HG03571 (cell line): ENCODE measurements at regions not wholly inside any gene's neighbourhood (a gene's known extent, or its start where the extent isn't known, plus 50 kb on each side); places are given as distances from the start of the nearest gene placed in this dataset.
A peak's percentile ranks its signal among the peaks of the same experiment; 100 is the strongest.

Experiments used
- ATAC-seq: cut with Tn5 transposase; IDR thresholded peaks from one replicate; pipeline ENCODE4 v1.9.1; 2021; ENCODE audit not compliant: unreplicated experiment

GRCh38 chr2:12326449-12327190 lies 390.1 kb upstream of the TRIB2 start:
- ATAC-seq, result peak; percentile 68

- ATAC-seq, result no peak
These were observed 385.8 kb upstream of the TRIB2 start for GRCh38 chr2:12330916-12331315.

DNA sequence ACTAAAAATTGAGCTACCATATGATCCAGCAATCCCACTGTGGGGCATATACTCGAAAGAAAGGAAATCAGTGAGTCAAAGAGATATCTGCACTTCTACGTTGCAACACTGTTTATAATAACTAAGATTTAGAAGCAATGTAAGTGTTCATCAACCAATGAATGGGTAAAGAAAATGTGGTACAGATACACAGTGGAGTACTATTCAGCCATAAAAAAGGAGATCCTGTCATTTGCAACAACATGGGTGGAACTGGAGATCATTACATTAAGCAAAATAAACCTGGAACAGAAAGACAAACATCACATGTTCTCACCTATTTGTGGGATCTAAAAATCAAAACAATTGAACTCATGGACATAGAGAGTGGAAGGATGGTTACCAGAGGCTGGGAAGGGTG lies 385.0 kb upstream of the TRIB2 start:
- no peak for ATAC-seq

DNA sequence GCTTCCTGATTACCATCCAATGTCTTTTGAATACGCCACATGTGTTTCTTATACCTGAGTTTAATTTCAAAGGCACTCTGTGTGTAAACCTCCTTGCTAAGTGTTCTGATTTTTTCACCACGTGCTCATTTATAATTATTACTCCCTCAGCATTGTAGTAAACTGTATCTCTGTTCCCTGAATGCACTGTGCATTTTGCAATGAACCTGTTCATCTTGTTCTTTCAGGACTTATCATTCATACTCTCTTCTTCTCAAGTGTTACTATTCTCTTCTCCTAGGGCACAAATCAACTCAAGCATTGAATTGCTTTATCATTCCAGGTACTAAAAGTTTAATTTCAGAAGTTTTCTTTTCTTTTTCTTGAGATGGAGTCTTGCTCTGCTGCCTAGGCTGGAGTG lies 383.4 kb upstream of the TRIB2 start:
- ATAC-seq, result no peak

GRCh38 chr2:12334412-12334966 lies 382.2 kb upstream of the TRIB2 start:
- ATAC-seq, result no peak

- no peak for ATAC-seq
These were observed 381.6 kb upstream of the TRIB2 start for GRCh38 chr2:12335131-12335530.

DNA sequence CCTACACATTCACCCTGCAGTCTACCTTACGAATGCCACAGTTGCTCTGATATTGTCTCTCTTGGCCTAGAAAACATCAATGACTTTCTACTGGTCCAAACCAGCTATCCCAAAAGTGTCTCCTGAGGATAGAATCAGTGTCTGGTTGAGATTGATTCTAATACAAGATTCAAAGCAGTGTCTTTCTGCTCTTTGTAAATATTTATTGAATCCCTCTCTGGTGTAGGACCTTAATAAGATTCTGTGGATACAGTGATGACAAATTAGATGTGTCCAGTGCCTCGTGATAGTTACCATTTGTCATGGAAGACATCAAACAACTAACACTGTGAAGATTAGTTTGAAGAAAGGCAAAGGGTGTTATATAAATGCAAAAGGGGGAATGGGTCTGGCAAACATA lies 380.7 kb upstream of the TRIB2 start:
- ATAC-seq, result no peak

GRCh38 chr2:12338946-12339697 lies 377.6 kb upstream of the TRIB2 start:
- no peak for ATAC-seq

GRCh38 chr2:12340164-12340563 lies 376.6 kb upstream of the TRIB2 start:
- ATAC-seq, result no peak

- no peak for ATAC-seq
These were observed 375.5 kb upstream of the TRIB2 start for GRCh38 chr2:12341215-12341614.

GRCh38 chr2:12341920-12342319 lies 374.8 kb upstream of the TRIB2 start:
- no peak for ATAC-seq

DNA sequence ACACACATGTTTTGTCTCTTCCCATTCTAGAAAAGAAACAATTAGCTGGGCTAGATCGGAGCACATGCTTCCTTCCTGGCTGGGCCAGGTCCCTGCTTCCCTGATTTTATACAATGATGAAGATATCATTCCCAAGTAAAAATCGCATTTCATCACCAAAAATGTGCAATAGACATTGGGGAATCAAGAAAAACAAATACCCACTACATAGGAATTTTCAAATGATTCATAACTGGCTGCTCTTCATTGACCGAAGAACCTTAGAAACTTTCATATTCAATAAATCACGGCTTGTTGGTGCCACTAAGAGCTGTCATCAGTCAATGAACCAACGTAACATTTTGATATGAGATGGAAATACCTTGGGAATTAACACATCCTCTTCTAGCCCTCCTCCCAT lies 373.6 kb upstream of the TRIB2 start:
- ATAC-seq, result no peak

DNA sequence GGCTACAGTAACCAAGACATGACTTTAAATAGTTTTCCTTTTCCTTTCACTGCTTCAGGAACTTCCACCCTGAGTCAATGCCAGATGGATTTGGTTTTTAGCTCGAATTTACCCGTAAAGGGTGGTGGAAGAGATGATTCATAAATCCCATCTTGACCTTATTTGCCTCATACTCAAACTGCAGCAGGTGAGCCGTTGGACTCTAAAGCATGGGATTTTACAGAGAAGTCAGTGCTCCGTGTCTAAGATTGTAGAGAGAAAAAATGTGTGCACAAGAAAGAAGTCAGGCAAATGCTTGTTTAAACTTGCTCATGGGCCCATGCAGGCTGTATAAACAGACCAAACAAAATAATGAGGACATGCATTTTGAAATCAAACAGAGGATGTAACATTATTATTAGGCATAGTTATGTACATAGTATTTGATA lies 369.7 kb upstream of the TRIB2 start:
- no peak for ATAC-seq

- no peak for ATAC-seq
These were observed 368.5 kb upstream of the TRIB2 start for GRCh38 chr2:12348216-12348615.

GRCh38 chr2:12350821-12351220 lies 365.9 kb upstream of the TRIB2 start:
- no peak for ATAC-seq

- no peak for ATAC-seq
These were observed 363.8 kb upstream of the TRIB2 start for GRCh38 chr2:12352889-12353288.

DNA sequence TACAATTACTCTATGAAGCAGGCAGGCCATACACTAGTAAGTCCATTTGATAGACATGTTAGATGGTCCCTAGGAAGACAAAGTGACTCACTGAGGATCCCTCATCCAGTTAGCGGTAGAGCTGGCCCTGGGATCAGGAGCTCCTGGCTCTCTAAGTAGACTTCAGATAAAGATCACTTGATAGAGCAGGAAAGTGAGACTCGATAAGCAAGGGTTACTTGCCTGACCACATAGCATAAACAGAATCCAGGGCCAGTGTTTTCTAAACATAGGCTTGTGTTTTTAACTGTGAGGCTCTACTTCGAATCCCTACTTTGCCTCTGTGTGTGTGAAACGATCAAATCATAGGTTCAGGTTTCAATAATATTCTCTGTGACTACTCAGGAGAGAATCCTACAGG lies 355.2 kb upstream of the TRIB2 start:
- no peak for ATAC-seq

DNA sequence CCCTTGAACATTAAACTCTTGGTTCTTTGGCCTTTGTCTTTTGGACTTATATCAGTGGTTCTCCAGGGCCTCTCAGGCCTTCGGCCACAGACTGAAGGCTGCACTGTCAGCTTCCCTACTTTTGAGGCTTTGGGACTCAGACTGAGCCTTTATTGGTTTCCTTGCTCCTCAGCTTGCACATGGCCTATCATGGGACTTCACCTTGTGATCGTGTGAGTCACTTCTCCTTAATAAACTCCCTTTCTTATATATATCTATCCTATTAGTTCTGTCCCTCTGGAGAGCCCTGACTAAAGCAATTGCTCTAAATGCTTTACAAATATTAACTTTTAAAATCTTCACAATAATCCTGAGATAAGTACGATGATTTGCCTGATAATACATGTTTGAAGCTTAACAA lies 353.6 kb upstream of the TRIB2 start:
- ATAC-seq, result no peak

GRCh38 chr2:12363569-12363968 lies 353.2 kb upstream of the TRIB2 start:
- no peak for ATAC-seq

DNA sequence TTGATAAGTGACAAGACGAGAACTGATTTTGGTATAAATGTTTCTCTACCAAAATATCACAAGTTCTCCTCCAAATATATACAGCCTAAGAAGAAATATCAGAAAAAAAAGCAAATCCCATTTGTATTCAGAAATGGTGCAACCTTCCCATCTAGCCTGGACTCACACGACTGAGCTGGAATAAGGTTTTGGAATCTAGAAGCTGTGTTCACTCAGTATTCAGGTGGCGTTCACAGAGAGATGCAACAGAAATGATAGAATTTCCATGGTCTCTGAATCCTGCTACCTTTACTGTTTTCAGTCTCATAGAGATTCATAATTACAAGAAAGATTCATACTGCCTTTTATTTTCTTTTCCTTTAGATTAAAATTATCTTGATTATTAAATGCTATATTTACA lies 347.2 kb upstream of the TRIB2 start:
- ATAC-seq, result no peak

DNA sequence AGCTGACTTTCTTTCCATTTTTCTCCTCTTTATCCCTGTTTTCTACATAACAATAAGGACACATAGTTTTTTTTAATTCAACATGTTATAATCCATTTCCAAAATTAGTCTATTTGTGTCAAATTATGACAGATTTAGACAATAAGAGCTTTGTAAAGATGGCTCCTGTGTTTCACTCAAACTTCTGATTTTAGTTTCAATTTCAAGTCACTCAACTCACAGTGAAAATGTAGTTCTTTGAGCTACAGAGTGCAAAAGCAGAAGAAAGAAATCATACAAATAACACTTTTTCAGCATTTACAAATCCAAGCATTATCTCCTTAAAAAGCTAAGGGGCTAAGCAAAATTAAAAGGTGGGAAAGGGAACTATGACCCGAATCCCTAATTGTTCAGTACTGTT lies 340.7 kb upstream of the TRIB2 start:
- no peak for ATAC-seq

DNA sequence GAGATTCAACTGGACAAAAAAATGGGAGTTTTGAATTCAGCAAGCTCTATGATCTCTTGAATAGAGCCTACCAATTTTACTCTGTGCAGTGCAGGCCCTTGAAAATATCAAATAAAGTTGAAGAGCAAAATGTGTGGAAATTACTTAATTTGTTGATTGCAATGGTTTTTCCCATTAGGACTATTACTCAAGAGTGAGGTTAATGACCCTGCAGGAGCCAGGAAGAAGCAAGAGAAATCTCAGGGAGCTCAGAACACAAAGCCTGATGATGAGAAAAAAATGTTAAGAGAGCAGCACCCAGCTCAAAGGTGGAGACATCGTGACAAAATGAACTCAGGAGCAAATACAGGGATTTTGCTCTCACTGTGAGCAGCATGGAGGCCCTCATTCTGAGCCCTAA lies 337.6 kb upstream of the TRIB2 start:
- ATAC-seq, result no peak
